ENCODE measurements at regions not wholly inside any gene's neighbourhood (a gene's known extent, or its start where the extent isn't known, plus 50 kb on each side); places are given as distances from the start of the nearest gene placed in this dataset.

DNA sequence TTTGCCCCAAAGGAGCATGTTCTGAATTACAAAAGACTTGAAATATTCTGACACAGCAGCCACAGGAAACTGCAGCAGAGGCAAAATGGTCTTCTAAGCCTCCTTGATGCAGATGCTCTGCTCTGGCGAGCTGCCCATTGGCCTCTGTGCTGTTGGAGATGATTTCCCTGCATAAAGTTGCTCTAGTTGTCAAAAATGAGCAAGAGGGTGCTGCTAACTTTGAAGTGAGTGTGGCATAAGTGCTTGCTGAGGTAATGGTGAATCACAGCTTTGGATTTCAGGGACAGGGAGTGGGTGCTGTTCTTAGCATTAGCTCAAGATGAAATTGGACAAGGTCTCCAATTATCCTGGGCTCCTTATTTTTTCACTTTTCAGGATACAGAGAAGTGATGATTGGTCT lies 435.4 kb downstream of the TMEM135 start:
- TF ChIP-seq ELF1 (IDR thresholded peaks at IDR 0.05; ENCODE audit: borderline replicate concordance, low read depth), result no peak
- no peak for TF ChIP-seq POLR2A (IDR thresholded peaks at IDR 0.05; ENCODE audit: borderline replicate concordance, extremely low read depth, insufficient read depth, insufficient read length)
- TF ChIP-seq SP1 (IDR thresholded peaks at IDR 0.05; ENCODE audit: low read depth), result no peak
- TF ChIP-seq, protein P1, sequence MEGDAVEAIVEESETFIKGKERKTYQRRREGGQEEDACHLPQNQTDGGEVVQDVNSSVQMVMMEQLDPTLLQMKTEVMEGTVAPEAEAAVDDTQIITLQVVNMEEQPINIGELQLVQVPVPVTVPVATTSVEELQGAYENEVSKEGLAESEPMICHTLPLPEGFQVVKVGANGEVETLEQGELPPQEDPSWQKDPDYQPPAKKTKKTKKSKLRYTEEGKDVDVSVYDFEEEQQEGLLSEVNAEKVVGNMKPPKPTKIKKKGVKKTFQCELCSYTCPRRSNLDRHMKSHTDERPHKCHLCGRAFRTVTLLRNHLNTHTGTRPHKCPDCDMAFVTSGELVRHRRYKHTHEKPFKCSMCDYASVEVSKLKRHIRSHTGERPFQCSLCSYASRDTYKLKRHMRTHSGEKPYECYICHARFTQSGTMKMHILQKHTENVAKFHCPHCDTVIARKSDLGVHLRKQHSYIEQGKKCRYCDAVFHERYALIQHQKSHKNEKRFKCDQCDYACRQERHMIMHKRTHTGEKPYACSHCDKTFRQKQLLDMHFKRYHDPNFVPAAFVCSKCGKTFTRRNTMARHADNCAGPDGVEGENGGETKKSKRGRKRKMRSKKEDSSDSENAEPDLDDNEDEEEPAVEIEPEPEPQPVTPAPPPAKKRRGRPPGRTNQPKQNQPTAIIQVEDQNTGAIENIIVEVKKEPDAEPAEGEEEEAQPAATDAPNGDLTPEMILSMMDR (IDR thresholded peaks at IDR 0.05 in 2 of 3, conservative IDR thresholded peaks at IDR 0.05 in 1 of 3; ENCODE audit: borderline replicate concordance in 1 of 3, insufficient read depth in 1 of 3, low read depth in 2 of 3, low read length in 2 of 3), result no peak
- no peak for TF ChIP-seq YY1 (IDR thresholded peaks at IDR 0.05; ENCODE audit: extremely low read depth, insufficient replicate concordance, low read depth, low read length)
- TF ChIP-seq CEBPB (IDR thresholded peaks at IDR 0.05; ENCODE audit: low read depth), result no peak
- no peak for TF ChIP-seq ZFX (IDR thresholded peaks at IDR 0.05)
- TF ChIP-seq EZH2 (IDR thresholded peaks at IDR 0.05), result no peak
- no peak for TF ChIP-seq EZH2phosphoT487 (IDR thresholded peaks at IDR 0.05; ENCODE audit: borderline replicate concordance)
- TF ChIP-seq, protein P2, sequence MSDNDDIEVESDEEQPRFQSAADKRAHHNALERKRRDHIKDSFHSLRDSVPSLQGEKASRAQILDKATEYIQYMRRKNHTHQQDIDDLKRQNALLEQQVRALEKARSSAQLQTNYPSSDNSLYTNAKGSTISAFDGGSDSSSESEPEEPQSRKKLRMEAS (IDR thresholded peaks at IDR 0.05), result no peak
- no peak for TF ChIP-seq JUND (IDR thresholded peaks at IDR 0.05)
- TF ChIP-seq POLR2AphosphoS5 (IDR thresholded peaks at IDR 0.05; ENCODE audit: low read depth, low read length), result no peak
- TF ChIP-seq SRF (IDR thresholded peaks at IDR 0.05; ENCODE audit: low read depth), result no peak
- no peak overlapping the region for H2AFZ ChIP-seq (ENCODE audit: low read depth, low read length, poor library complexity, severe bottlenecking)
- POLR2A ChIA-PET, result no interaction called here
- H3K9ac ChIP-seq (ENCODE audit: low read length), result no peak overlapping the region
- H3K4me3 ChIP-seq (replicated peaks in 1 of 2; ENCODE audit: low read depth in 1 of 2, low read length in 2 of 2), result no peak overlapping the region
- RAD21 ChIA-PET (ENCODE audit: low non-redundant PET in 1 of 2, low total read pairs in 2 of 2, uncharacterized antibody in 2 of 2, unreplicated experiment in 2 of 2), result no interaction called here
- intact Hi-C loops (cut with micrococcal nuclease), result no loop called here
- H3K9me3 ChIP-seq (ENCODE audit: control insufficient read depth in 1 of 2, insufficient read depth in 1 of 2, low read depth in 1 of 2, low read length in 2 of 2), result no peaks in the 10 kb centered on the region
- H3K27me3 ChIP-seq (ENCODE audit: insufficient read depth, low read length), result no peaks in the 10 kb centered on the region
- H3K27ac ChIP-seq (ENCODE audit: low read depth, low read length), result no peak overlapping the region
- H3K4me1 ChIP-seq (ENCODE audit: control insufficient read depth in 1 of 2, insufficient read depth in 2 of 2, low read length in 2 of 2), result no peaks in the 10 kb centered on the region
- no peaks in the 10 kb centered on the region for H3K79me2 ChIP-seq (ENCODE audit: insufficient read depth, low read length)
- no peak overlapping the region for H3K4me2 ChIP-seq (ENCODE audit: low read length)
- no TSS peak for BruUV-seq (replicated peaks)
- ATAC-seq (no peak), DNase-seq (ENCODE audit: low read depth, low spot score) (no peak)
- CTCF ChIA-PET, result no interaction called here
- H3K36me3 ChIP-seq (ENCODE audit: control insufficient read depth in 1 of 2, insufficient read depth in 2 of 2, low read length in 2 of 2), result no peaks in the 10 kb centered on the region
- no peaks in the 10 kb centered on the region for H3K9me2 ChIP-seq (ENCODE audit: insufficient read depth)
- no peaks in the 10 kb centered on the region for H4K20me1 ChIP-seq (ENCODE audit: insufficient read depth)

Data from HCT116 (cell line).